Hematopoietic multipotent progenitor cell treated with erythropoietin and hydrocortisone succinate and interleukin-3 and kit ligand, for 8 days (in vitro differentiated cells): ENCODE measurements at regions not wholly inside any gene's neighbourhood (a gene's known extent, or its start where the extent isn't known, plus 50 kb on each side); places are given as distances from the start of the nearest gene placed in this dataset.

ENCODE experiments used
- DNase-seq: peaks from one replicate; pipeline ENCODE4 v3.0.0-alpha.2; 2015

DNA sequence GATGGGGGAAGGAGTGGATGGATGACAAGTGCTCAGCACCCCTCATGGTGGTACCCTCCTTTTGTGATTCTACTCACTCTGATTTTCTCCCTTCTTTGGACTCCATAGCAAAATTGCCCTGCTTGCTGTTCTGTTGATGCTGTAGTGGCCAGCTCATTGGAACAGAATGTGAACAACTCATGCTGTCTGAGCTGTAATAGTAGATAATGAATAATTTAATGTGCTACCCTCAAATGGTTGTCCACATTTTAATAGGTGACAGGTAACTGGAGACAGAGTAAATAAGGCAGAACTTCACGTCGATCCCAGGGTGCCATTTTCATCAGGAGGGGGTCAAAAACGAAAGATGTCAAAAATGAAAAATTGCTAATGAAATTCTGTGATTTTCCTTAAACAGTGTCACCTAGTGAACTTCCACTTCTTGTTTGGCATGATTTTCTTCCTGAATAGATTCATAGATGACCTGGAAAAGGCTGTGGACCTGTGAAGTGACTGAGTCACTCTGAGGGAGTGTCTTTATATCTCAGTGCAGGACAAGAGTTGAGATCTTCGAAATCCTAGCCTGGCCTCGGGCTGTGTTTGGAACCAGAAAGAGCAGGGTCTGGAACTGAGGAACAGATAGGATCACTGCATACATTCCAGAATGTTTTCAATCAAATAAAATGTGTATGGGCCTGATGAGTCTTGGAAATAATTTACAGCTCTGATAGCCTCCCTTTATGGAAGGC is 270.2 kb downstream of the PSAT1 start:
- no peak for DNase-seq

GRCh38 chr9:78567693-78568092 is 270.8 kb downstream of the PSAT1 start:
- DNase-seq: no peak

DNA sequence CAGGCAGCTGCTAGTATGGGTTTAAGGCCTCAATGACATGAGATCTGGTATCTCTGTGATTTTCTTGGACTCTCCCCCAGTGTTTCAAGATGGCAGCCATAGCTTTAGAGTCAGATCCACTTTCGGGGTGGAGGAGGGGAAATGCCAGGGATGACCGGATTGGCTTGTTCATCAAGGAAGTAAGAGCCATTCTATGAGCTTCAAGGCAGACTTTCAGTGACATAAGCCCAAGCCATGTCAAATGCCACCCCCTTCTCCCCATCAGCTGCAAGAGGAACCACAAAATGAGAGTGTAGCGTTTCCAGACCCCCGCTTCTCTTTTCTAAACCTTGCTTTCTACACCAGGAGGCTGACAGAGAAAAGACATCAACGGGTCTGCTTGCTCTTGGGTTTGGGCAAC is 271.8 kb downstream of the PSAT1 start:
- DNase-seq: no peak

- DNase-seq: no peak
These were observed 275.3 kb downstream of the PSAT1 start for GRCh38 chr9:78572266-78572665.

- DNase-seq: no peak
These were observed 276.3 kb downstream of the PSAT1 start for GRCh38 chr9:78573205-78573604.

DNA sequence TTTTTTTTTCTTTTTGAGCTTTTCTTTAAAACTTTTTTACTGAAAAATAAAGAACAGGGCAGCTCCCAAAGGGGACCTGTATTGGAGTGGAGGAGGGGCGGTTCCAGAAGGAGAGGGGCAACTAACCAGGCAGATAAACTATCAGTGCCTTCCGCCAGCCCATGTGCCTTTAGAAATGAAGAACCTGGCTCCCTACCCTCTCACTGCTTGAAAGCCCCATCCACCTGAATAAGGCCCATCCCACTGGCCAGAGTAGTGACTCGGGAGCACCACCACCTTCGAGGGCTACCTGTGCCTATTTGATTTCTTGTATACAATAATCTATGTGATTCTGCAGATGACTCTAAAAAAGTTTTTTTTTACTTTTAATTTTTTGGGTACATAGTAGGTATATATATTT is 276.7 kb downstream of the PSAT1 start:
- DNase-seq: no peak

DNA sequence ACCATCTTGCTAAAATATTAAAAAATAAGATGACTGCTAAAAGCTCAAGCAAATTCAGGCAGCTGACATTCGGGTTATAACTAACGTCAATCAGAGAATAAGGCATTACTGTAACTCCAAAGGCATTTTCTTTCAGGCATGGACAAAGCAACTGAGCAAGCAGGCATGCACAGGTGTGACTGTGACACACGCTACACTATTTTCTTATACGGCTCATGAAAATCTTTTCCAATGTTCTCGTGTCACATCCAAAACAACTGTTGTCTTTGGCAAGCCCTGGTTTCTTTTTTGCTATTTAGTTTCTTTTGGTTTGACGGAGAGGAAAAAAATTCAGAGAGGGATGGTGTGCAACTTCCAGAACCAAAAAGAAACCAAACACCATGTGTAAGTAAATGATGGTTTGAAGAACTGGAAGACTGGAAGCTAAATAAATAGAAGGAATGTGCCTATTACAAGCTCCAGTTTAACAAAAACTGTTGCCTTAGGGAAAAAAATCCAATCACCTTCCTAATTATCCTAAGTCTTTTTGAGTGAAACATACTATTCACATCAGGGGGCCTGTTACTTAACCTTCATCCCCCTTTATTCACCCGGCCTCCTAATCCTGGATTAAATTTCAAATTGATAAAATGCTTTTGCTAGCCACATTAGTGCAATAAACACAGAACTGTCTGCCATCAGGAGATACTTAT is 277.6 kb downstream of the PSAT1 start:
- DNase-seq: no peak

- DNase-seq: no peak
These were observed 278.2 kb downstream of the PSAT1 start for GRCh38 chr9:78575081-78575480.

GRCh38 chr9:78575771-78576170 is 278.8 kb downstream of the PSAT1 start:
- DNase-seq: no peak

DNA sequence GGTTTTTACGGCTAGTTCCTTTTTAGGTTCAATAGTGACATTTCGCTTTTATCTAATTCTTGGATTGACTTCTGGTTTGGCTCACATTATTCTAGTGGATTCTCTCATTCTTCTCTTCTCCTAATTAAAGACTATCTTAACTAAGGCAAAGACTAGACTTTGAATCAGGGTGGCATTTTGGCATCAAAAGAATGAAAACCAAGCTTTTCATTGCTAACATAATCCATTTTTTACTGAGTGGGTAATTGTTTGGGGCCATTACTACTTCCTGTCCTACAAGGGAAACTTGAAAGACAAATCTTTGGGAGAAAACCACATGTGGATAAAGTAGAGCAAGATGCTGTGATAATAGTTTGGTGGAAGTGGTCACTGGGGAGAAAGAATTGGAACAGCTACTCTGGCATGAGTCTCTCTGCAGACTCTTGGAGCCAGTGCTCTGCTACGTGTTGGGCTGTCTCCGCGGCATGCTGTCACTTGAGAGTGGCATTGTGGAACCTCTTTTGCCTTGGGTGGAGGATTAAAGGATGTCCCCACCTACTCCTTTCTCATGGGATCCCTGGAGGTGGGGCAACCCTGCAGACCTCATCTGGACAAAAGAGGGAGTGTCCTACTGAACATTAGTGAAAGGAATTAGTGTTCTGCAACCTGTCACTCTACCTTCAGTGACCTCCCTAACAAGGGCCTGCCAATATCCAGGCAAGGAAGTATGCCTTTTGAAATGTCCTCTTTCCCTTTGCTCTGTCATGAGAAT is 280.4 kb downstream of the PSAT1 start:
- DNase-seq: no peak

DNA sequence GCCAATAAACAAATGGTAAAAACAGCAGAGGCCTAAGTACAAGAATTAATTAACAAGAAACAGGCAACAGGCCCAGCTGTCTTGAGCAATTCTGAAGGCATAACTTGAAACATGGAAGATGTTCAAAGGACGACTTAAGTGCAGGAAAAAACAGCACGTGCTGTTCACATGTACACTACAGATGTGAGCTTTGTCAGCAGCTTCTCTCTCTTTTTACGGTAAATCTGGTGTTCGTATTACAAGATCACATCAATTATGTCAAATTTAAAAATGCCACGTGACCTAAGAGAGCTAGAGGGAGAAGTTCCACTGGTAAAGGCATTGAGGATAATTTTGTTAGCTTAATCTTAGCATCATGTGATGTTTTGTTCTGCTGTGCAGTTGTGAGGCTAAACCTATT is 281.1 kb downstream of the PSAT1 start:
- no peak for DNase-seq

DNA sequence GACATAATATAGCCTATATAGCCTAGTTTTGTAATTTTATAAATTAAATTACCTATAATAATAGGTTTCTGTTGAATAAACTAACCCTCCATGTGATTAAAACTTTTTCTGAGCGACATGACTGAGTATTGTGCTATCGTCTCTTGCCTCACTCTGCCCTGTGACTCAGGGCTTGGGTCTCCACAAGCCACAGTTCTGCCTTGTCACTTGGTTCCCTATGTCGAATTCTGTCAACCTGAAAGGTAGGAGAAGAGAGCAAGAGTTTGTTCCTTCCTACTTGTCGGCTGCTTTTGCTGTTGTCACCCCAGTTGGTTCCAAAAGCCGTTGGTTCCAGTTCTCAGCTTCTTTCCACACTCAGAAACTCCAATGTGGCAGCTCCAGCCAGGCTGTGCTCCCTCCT is 285.9 kb downstream of the PSAT1 start:
- DNase-seq: no peak

GRCh38 chr9:78584589-78584988 is 287.7 kb downstream of the PSAT1 start:
- DNase-seq: no peak

DNA sequence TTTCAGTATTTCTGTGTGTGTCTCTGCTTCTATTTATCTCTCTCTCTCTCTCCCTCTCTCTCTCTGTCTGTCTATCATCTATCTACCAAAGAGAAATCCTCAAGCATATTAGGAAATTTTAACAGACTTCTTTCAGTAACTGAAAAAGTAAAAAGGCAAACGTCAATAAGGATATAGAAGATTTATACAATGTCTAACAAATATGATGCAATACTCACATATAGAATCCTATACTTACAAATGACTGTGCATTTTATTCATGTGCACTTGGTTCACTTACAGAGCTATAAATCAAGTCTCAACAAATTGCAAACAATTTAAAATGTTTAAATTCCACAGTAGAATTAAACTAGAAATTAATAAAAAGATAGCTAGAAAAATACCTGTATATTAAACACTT is 289.0 kb downstream of the PSAT1 start:
- no peak for DNase-seq

DNA sequence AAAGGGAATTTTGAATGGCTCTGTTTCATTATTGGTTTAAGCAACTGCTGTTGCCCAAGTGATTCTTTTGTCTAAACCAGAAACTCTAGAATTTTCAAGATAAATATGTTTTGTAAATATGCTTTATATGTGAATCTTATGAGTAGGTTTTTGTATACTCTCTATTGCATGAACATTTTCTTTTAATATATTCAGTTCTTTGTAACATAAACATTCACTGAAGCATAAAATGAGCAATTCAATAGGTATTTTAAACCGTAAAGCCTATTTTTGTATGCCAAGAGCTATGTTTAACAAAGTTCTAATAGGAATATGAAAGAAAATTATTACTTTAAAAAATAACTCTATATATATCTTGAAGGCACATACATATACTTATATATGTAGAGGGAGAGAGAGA is 293.1 kb downstream of the PSAT1 start:
- no peak for DNase-seq

- DNase-seq: no peak
These were observed 295.9 kb downstream of the PSAT1 start for GRCh38 chr9:78592811-78593210.

DNA sequence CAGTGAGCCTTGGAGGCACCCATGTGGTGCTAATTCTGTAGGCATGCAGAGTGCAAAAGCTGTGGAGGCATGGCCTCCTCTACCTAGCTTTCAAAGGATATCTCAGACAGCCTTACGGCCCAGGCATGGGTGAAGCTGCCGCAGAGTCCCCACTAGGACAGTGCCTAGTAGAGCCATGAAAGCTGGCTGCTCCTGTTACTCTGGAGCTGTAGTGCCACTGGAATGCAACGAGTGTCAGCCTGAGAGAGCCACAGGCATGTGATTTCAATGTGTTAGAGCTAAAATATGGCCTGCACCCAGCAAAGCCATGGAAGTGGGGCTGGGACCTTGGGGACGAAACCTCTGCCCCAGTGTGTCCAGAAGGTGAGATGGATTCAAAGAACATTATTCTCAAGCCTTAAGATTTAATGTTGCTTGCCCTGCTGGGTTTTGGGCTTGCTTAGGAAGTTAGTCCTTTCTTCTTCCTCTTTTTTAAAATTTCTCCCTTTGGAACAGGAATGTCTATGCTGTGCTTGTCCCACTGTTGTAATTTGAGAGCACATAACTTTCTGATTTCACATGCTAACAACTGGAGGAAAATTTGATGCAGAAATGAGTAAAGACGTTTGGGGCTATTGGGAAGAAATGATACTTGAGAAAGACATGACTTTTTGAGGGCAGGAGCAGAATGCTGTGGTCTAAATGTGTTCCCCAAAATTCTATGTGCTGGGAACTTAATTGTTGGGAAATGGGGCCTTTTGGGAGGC is 298.4 kb downstream of the PSAT1 start:
- DNase-seq: no peak

GRCh38 chr9:78596346-78596745 is 299.4 kb downstream of the PSAT1 start:
- DNase-seq: no peak

GRCh38 chr9:78598120-78598519 is 301.2 kb downstream of the PSAT1 start:
- no peak for DNase-seq

GRCh38 chr9:78599926-78600325 is 303.0 kb downstream of the PSAT1 start:
- no peak for DNase-seq

- peak; percentile 49 for DNase-seq
These were observed 305.1 kb downstream of the PSAT1 start for GRCh38 chr9:78601957-78602565.

- no peak for DNase-seq
These were observed 308.4 kb downstream of the PSAT1 start for GRCh38 chr9:78605041-78606000.
